Activated CD4-positive, alpha-beta T cell treated with anti-CD3 and anti-CD28 coated beads, Interleukin-10, Interleukin-2, amounts not matched to agents 100 ng/mL and 50 ng/mL, durations not matched to agents 16 hours and 8 hours (primary cell): ENCODE measurements at regions not wholly inside any gene's neighbourhood (a gene's known extent, or its start where the extent isn't known, plus 50 kb on each side); places are given as distances from the start of the nearest gene placed in this dataset.
"Not testable (repeated sequence)": the region's sequence is repeated elsewhere in the genome, so short reads cannot be mapped to it uniquely, and the experiment has no call there.

Source experiments
- DNase-seq: peaks from one replicate; pipeline ENCODE4 v3.0.0-alpha.2; 2020

- no peak for DNase-seq
These were observed 99.5 kb upstream of the KLHL13 start for GRCh38 chrX:118216087-118216486.

DNA sequence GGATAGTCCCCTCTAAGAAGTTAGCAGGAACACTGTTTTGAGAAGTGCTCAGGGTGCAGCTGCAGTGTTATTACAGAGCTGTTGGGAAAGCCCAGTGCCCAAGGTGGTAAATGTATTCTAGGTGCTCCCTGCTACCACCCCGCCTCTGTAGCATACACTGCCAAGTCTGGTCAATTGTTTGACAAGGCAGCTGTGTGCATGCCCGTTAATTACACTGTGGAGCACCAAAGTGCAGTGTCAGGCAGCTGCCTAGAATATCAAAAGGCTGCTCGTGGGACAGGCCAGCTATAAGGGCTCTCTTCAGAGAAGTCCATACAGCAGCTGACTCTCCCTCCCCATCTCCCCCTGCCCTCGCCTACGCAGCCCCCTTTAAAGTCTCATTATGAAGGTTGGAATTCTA lies 99.9 kb upstream of the KLHL13 start:
- no peak for DNase-seq

GRCh38 chrX:118218079-118218478 lies 101.5 kb upstream of the KLHL13 start:
- no peak for DNase-seq

DNA sequence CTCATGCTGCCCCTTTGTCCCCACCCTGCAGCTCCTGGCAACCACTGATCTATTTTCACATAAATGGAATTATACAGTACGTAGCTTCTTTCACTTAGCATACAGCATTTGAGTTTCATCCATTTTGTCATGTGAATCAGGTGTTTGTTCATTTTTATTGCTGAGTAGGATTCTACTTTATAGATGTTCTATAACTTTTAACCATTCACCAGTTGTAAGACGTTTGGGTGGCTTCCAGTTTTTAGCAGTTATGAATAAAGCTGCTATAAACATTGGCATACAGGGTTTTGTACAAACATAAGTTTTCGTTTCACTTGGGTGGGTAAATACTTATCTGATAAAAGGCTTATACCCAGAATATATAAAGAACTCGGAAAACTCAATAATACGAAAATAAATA lies 102.3 kb upstream of the KLHL13 start:
- no peak for DNase-seq

DNA sequence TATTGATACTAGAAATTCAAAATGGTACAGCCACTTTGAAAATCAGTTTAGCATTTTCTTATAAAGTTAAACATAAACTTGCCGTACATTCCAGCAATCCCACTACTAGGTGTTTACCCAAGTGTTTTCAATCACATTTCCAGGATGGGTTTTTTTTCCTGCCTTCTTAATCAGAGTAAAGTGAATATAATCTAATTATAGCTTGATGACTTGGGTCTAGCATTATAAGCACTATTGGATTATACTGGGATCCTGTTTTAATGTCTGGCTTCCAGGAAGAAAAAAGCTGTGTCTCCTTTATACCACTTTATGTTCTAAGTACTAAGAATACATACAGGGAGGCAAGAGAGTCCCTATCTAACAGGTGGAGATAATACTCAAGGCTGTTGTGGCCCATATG lies 103.3 kb upstream of the KLHL13 start:
- no peak for DNase-seq

GRCh38 chrX:118220509-118220908 lies 103.9 kb upstream of the KLHL13 start:
- DNase-seq, result no peak

DNA sequence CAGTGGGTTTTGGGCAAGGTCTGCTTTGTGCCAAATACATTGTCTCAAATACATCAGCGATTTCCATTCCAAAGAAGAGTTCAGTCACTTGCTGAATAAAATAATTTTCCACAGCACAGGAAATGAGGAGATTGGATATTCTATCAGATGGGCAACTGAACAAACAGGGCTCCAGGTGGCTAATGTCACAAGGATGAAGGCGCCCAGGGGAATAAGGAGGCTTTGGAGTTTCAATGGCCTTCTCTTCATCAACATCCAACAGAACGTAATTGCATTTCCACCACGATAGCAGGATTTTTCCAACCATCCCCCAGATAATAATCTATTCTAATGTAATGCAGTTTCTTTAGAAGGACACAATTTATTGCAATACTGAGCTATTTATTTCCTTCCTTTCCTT lies 104.7 kb upstream of the KLHL13 start:
- DNase-seq, result no peak

DNA sequence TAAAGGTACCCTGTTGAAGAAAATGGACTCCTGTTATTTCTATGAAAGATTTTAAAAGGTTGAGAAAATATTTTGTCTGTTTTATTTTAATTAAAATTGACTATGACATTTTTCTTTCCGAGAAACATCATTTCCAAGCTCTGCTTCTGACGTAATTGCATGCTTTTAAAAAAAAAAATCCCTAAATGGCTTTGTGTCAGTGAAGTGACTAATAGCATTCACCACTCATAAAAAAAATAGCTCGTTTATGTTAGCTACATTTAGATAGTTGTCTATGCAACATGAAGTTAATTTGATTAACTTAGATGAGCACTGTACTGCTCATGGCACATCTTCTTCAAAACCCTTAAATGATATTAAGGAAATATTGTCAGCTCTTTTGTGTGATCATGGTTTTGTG lies 105.1 kb upstream of the KLHL13 start:
- DNase-seq, result no peak

DNA sequence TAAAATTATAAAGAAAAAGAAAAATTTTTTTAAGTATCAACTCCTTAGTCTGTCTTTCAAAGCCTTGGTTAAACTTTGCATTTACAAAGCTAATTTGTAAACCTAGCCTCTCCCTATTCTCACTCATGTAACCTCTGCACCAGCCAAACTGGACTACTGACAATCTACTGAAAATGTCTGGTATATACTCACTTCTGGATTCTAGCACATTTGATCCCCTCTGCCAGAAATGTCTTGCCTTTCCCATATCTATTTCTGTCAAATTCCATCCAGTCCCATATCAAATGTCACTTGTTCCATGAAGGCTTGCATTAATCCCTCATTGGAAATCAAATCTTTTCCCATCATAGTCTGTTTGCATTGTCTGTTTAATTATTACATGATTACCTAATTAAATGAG lies 105.8 kb upstream of the KLHL13 start:
- no peak for DNase-seq

DNA sequence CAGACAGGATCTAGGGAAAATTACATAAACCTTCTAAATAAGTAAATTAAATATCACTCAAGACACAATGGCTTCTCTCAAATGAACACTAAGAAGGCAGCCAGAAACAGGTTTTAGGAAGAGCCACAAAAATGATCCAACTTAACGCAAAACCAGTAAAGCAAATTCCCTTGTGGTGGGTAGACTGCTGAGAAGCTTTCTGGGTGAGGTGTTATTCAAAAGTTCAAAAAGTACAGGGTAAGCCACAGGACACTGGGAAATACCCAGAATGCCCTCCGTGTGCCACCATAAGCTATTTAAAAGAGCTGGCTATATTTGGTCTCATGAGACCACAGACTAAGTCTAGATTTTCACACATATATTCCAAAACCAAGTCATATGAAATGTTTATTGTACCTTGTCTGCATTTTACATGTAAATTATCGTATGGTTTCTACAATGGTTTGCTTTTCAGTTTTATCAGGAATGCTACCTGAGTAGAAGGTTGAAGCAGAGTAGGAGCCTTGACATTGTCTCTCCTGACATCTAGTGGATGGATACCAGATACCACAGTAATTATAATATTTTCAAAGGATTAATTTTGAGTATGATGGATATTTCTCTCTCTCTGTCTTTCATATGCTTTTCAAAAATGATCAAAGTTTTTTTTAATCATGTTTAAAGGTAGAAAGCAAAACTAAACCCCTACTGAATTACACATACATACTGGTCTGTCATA lies 109.3 kb upstream of the KLHL13 start:
- DNase-seq, result no peak

GRCh38 chrX:118228041-118228440 lies 111.4 kb upstream of the KLHL13 start:
- DNase-seq, result no peak

- no peak for DNase-seq
These were observed 111.8 kb upstream of the KLHL13 start for GRCh38 chrX:118228456-118228855.

DNA sequence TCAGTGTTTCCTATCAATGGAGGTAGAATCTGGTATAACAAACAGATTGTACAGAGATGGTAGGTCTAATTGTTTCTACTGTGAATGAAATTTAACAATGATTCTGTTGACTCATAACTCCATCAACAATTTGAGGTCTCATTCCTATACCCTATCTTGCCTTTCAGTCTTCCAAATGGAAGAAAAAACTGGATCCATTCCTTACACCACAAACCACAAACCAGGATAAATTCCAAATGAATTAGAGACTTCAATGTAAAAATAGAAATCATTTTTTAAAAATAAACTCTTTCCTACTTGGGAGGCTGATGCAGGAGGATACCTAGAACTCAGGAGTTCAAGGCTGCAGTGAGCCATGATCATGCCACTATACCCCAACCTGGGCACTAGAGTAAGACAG lies 114.4 kb upstream of the WDR44 start:
- no peak for DNase-seq

GRCh38 chrX:118239178-118239870 lies 106.6 kb upstream of the WDR44 start:
- no peak for DNase-seq

- DNase-seq, result no peak
These were observed 105.8 kb upstream of the WDR44 start for GRCh38 chrX:118239913-118240698.

GRCh38 chrX:118246961-118247360 lies 98.9 kb upstream of the WDR44 start:
- DNase-seq, result not testable (repeated sequence)

- no peak for DNase-seq
These were observed 96.8 kb upstream of the WDR44 start for GRCh38 chrX:118249146-118249545.

GRCh38 chrX:118250445-118250844 lies 95.5 kb upstream of the WDR44 start:
- no peak for DNase-seq

DNA sequence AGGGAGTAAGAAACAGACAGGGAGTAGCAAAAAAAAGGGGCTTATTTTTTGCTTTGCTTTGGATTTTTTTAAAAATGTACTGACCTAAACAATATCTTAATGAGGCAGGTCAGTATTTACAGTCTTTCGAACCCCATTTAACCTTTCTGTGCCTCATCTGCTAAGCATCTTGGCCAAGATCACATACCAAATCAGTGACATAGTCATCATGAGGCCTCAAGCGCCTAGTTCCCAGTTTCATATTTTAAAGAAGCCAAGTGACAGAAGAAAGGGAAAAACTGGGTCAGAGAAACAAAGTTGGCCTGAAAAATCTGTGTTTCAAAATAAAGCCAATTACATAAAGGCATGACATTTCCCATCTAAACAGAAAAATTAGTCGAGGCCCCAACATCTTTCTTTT lies 94.6 kb upstream of the WDR44 start:
- DNase-seq, result no peak

- no peak for DNase-seq
These were observed 92.9 kb upstream of the WDR44 start for GRCh38 chrX:118252967-118253366.

DNA sequence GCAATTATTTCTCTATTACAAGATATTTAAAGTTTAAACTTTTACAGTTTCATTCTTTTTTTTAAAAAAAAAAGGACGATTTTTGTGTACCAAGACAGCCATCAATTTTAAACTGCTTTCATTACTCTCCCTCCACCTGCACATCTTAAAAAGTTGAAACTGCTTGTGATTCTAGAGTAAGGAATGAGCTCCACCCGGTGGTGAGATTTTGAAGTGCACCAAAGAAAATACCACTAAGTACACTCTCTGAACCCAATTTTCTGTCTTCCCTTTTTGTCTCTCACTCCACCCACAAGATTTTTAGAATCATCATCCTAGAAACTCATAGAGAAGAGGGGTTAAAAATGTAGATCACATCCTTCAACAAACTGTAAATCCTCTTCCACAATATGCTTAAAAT lies 91.3 kb upstream of the WDR44 start:
- DNase-seq, result peak; percentile 50

DNA sequence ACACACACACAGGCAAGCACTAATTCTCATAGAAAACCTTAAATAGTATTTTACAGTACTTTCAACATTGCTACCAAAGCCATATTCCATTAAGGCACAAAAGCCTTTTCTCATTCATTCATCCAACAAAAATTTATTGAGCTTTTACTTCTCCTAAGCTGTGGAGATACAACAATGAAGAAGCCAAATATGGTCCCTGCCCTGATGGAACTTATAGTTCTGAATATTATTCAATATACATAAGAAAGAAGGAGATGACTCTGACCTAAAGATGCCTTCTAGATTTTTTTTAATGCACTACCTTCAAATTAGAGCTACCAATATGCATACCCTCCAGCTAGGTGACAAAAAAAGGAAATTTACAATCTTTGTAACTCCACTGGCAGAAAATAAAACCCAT lies 90.0 kb upstream of the WDR44 start:
- no peak for DNase-seq

- no peak for DNase-seq
These were observed 88.1 kb upstream of the WDR44 start for GRCh38 chrX:118257781-118258180.

DNA sequence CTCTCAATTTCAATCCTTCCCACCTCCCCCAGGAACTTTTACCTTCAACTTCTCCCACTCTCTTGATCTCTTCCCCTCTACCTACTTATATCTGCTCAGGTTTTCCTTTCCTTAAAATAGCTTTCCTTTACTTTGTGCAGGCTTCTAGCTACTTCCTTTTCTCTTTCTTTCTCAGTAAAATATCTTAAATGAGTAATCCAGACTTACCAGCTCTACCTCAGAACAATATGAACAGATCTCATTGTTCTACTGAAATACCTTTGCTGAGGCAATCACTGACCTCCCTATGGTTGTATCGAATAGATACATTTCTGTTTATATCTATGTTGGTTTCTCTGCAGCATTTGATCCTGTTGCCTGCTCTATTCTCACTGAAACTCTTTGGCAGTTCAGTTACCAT lies 86.7 kb upstream of the WDR44 start:
- DNase-seq, result no peak
